Peyer's patch (tissue), 4 donors: ENCODE measurements at regions not wholly inside any gene's neighbourhood (a gene's known extent, or its start where the extent isn't known, plus 50 kb on each side); places are given as distances from the start of the nearest gene placed in this dataset.

Experiments
- CTCF ChIP-seq, 6 experiments: fragments of 450-650 bp in 4 of 6; fragments of 200-600 bp in 2 of 6; sonication (generic) in 1 of 6; IDR thresholded peaks; one replicate each; pipeline ENCODE4 v1.5.1; 2017 to 2019; ENCODE audit warnings: antibody characterized with exemption in 6 of 6, mild to moderate bottlenecking in 3 of 6, moderate library complexity in 1 of 6
- POLR2A ChIP-seq, 2 donors: fragments of 450-650 bp; IDR thresholded peaks; one replicate each; pipeline ENCODE4 v1.5.1; 2017; ENCODE audit warnings: antibody characterized with exemption in 2 of 2, mild to moderate bottlenecking in 2 of 2, moderate library complexity in 2 of 2

- TF ChIP-seq POLR2A (IDR thresholded peaks at IDR 0.05), result no peak
- no peak for TF ChIP-seq CTCF (IDR thresholded peaks at IDR 0.05)
These were observed 52.1 kb upstream of the SEC16B start for GRCh38 chr1:178021950-178022349.
